GM12865 (cell line): ENCODE measurements at regions not wholly inside any gene's neighbourhood (a gene's known extent, or its start where the extent isn't known, plus 50 kb on each side); places are given as distances from the start of the nearest gene placed in this dataset.

Experiments used
- DNase-seq: peaks from one replicate; pipeline ENCODE4 v3.0.0; 2010; ENCODE audit warnings: low read depth
- H3K4me3 ChIP-seq: 2 replicates; pipeline ENCODE4 v1.5.1; 2011; ENCODE audit warnings: mild to moderate bottlenecking, low read depth, low read length, control low read depth
- TF ChIP-seq, protein P1 (sequence below): IDR thresholded peaks from 2 replicates; pipeline ENCODE4 v1.5.1; 2011; ENCODE audit warnings: low read length, control low read depth, low read depth, inconsistent platforms; ENCODE audit not compliant: insufficient read depth; ENCODE audit errors: missing control alignments

DNA sequence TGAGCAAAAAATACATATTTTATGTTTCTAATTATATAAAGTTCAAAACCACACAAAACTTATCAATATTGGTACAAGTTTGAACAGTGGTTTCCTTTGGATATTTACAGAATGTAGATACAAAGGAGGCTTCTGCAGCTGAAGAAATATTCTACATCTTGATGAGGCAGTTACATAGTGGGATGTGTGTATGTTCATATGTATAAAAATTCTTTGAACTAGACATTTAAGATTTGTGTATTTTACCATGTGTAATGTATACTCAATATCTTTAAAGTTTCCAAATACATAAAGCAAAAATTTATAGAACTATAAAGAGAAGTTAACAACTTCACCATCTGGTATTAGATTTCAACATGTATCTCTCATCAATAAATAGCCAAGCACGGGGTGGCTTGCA, 80.7 kb upstream of the TNFSF4 start:
- TF ChIP-seq, protein P1, sequence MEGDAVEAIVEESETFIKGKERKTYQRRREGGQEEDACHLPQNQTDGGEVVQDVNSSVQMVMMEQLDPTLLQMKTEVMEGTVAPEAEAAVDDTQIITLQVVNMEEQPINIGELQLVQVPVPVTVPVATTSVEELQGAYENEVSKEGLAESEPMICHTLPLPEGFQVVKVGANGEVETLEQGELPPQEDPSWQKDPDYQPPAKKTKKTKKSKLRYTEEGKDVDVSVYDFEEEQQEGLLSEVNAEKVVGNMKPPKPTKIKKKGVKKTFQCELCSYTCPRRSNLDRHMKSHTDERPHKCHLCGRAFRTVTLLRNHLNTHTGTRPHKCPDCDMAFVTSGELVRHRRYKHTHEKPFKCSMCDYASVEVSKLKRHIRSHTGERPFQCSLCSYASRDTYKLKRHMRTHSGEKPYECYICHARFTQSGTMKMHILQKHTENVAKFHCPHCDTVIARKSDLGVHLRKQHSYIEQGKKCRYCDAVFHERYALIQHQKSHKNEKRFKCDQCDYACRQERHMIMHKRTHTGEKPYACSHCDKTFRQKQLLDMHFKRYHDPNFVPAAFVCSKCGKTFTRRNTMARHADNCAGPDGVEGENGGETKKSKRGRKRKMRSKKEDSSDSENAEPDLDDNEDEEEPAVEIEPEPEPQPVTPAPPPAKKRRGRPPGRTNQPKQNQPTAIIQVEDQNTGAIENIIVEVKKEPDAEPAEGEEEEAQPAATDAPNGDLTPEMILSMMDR = no peak
- no peak for DNase-seq
- no peak overlapping the region for H3K4me3 ChIP-seq

DNA sequence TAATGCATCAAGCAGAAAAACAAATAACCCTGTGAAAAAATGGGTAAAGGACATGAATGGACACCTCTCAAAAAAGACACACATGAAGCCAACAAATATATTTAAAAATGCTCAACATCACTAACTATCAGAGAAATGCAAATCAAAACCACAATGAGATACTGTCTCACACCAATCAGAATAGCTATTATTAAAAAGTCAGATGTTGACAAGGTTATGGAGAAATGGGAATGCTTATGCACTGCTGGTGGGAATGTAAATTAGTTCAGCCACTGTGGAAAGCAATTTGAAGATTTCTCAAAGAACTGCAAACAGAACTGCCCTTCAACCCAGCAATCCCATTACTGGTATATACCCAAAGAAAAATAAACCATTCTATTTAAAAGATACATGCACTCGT, 86.6 kb upstream of the TNFSF4 start:
- TF ChIP-seq, protein P1 = no peak
- H3K4me3 ChIP-seq = no peak overlapping the region
- no peak for DNase-seq

DNA sequence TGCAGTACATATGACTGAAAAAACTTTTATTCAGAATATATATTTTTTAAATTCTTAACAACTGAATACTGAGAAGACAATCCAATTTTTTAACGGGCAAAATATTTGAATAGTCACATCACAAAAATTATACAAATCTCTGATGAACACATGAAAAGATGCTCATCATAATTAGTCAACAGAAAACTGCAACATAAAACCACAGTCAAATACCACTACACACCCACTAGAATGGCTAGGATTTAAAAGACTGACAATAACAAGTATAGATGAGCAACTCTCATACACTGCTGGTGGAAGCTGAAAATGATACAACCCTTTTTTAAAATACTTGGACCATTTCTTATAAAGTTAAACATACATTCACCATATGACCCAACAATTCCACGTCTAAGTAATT, 87.7 kb upstream of the TNFSF4 start:
- no peak for DNase-seq
- H3K4me3 ChIP-seq = no peak overlapping the region
- TF ChIP-seq, protein P1 = no peak

DNA sequence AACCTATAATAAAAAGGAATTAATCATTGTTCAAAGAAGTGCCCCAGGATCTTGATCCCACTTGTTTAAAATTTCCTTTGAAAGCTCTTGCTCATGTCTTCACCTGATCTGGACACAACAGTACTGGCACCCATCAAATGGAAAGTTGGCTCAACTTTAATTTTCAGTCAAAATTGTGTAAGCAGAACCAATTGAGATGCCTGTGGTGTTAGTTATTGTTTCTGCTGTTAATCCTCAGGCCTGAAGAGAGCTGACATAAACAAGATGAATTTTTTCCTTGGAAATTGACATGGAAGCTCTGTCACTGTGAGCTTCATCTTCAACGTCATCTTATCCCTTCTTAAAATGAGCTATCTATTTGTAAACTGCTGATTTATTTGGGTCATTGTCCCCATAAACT, 88.3 kb upstream of the TNFSF4 start:
- DNase-seq = no peak
- TF ChIP-seq, protein P1 = no peak

DNA sequence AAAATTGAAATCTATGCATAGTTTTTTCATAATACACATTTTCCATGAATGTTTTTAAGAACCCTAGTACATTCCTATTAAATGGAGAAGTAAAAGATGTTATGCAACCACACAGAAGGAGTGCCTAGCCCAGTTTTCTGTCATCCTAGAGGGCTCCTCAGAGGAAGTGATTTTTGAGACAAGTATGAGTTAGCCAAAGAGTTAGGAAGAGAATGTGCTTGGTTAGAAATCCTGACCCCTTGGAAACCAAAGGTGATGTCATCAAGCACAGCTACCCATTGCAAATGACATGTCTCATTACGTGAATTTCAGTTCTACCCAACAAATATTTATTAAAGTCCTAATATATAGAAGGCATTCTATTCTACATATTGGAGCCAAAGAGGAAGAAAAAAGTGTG, 88.9 kb upstream of the TNFSF4 start:
- DNase-seq = no peak
- TF ChIP-seq, protein P1 = no peak
- H3K4me3 ChIP-seq = no peak overlapping the region

More for the DNA sequence above, 88.3 kb upstream of the TNFSF4 start:
- H3K4me3 ChIP-seq = no peak overlapping the region

DNA sequence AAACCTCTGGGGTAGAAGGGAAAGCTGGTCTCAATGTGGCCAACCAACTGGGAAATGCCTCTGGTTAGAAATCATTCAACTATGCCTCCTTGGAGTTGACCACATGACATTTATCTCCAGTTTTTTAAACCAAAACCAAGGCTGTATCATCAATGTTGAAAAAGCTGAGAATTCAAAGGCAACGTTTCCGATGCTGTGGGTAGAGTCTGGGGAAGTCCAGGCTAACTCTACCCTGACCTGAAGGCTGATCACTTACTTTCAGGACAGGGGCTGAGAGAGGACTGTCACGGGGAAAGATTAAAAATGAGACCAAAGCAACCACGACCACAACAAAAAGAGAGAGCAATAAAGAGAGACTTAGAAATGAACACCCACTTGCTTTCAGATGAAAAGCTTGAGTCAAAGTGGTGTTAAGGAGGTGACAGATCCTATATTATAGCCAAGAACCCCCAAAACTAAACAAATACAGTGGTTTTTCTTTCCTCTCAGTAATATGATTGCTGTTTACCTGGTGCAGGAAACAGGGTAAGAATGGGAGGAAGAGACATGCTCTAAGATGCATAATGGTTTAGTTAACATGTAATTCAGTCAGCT, 90.8 kb upstream of the TNFSF4 start:
- peak; percentile 88 for DNase-seq
- TF ChIP-seq, protein P1 = no peak
- no peak overlapping the region for H3K4me3 ChIP-seq

DNA sequence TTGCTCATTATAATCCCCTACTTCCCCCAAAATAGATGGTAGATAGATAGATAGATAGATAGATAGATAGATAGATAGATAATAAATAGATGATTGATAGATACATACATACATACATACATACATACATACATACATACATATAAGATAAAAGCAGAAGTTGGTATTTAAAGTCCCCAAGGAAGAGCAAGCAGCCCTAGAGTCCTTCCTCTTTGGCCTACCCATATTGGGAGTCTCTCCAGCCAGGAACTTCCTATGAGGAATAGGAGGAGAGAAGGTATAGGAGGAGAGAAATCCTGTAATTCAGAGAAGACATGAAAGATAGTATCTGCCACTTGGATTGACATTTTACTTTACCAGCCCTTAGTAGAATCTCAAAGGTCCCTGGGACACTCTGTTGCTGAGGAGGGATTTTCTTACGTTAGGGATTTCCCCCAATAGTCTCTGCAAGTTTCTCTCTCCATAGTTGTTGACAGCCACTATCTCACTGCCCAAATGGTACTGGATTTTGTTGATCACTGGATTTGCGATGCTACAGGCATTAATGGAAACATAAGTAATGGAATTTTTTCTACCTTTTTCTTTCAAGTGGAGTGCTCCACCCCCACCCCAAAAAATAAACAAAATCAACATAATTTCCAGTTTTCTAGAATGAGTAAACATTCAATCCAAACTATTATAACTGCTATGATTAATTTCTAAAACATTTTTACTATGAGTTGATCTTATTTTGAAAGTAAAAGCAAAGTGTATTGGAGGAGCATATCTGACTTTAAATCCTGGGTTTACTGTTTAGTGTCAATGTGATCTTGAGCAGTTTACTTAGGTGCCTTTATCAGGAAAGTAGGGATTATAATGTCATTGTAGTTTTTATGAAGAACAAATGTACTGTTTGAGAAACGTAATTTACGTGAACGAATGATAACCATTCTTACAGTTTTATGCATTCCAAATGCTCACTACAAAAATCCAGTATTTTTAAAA, 93.2 kb upstream of the TNFSF4 start:
- DNase-seq = no peak
- no peak overlapping the region for H3K4me3 ChIP-seq
- TF ChIP-seq, protein P1 = no peak
